NAMALWA (cell line): ENCODE measurements at regions not wholly inside any gene's neighbourhood (a gene's known extent, or its start where the extent isn't known, plus 50 kb on each side); places are given as distances from the start of the nearest gene placed in this dataset.

Experiments used
- DNase-seq: peaks from one replicate; pipeline ENCODE4 v3.0.0-alpha.2; 2015; ENCODE audit warnings: low spot score

- DNase-seq = no peak
Measured at GRCh38 chr9:118305331-118305730, 601.1 kb downstream of the TLR4 start.

GRCh38 chr9:118306801-118307200, 602.6 kb downstream of the TLR4 start:
- DNase-seq = no peak

- DNase-seq = no peak
Measured at GRCh38 chr9:118313965-118314364, 609.8 kb downstream of the TLR4 start.

GRCh38 chr9:118316831-118317343, 612.7 kb downstream of the TLR4 start:
- no peak for DNase-seq

- DNase-seq = no peak
Measured at GRCh38 chr9:118318770-118319431, 614.7 kb downstream of the TLR4 start.

- DNase-seq = no peak
Measured at GRCh38 chr9:118321788-118322187, 617.6 kb downstream of the TLR4 start.

- no peak for DNase-seq
Measured at GRCh38 chr9:118324706-118325105, 620.5 kb downstream of the TLR4 start.

- no peak for DNase-seq
Measured at GRCh38 chr9:118325757-118326156, 621.6 kb downstream of the TLR4 start.

GRCh38 chr9:118326326-118326725, 622.1 kb downstream of the TLR4 start:
- no peak for DNase-seq

GRCh38 chr9:118330191-118330986, 626.2 kb downstream of the TLR4 start:
- DNase-seq = no peak

- no peak for DNase-seq
Measured at GRCh38 chr9:118331622-118332045, 627.4 kb downstream of the TLR4 start.

GRCh38 chr9:118336250-118336942, 632.2 kb downstream of the TLR4 start:
- no peak for DNase-seq

- DNase-seq = no peak
Measured at GRCh38 chr9:118336943-118337330, 632.7 kb downstream of the TLR4 start.

- no peak for DNase-seq
Measured at GRCh38 chr9:118360036-118360435, 655.8 kb downstream of the TLR4 start.

- DNase-seq = no peak
Measured at GRCh38 chr9:118362123-118362522, 657.9 kb downstream of the TLR4 start.

GRCh38 chr9:118362596-118362995, 658.4 kb downstream of the TLR4 start:
- no peak for DNase-seq

GRCh38 chr9:118364266-118365106, 660.3 kb downstream of the TLR4 start:
- no peak for DNase-seq

GRCh38 chr9:118366228-118366627, 662.0 kb downstream of the TLR4 start:
- DNase-seq = no peak

- no peak for DNase-seq
Measured at GRCh38 chr9:118367383-118367782, 663.2 kb downstream of the TLR4 start.

GRCh38 chr9:118384531-118385100, 680.4 kb downstream of the TLR4 start:
- DNase-seq = no peak

- no peak for DNase-seq
Measured at GRCh38 chr9:118395415-118395814, 691.2 kb downstream of the TLR4 start.

GRCh38 chr9:118401546-118401945, 697.3 kb downstream of the TLR4 start:
- no peak for DNase-seq
